Erythroblast (primary cell): ENCODE measurements at regions not wholly inside any gene's neighbourhood (a gene's known extent, or its start where the extent isn't known, plus 50 kb on each side); places are given as distances from the start of the nearest gene placed in this dataset.

Experiments used
- GATA1 ChIP-seq: IDR thresholded peaks from 2 replicates; pipeline ENCODE4 v1.6.1; 2011; ENCODE audit warnings: low read depth, mild to moderate bottlenecking, control low read depth, low read length, moderate library complexity
- POLR2A ChIP-seq: IDR thresholded peaks from 2 replicates; pipeline ENCODE4 v1.6.1; 2011; ENCODE audit warnings: mild to moderate bottlenecking, low read length

GRCh38 chr10:45495438-45496152 lies 121.6 kb downstream of the ALOX5 start:
- TF ChIP-seq POLR2A, result no peak
- TF ChIP-seq GATA1, result no peak
